ENCODE measurements at regions not wholly inside any gene's neighbourhood (a gene's known extent, or its start where the extent isn't known, plus 50 kb on each side); places are given as distances from the start of the nearest gene placed in this dataset.

DNA sequence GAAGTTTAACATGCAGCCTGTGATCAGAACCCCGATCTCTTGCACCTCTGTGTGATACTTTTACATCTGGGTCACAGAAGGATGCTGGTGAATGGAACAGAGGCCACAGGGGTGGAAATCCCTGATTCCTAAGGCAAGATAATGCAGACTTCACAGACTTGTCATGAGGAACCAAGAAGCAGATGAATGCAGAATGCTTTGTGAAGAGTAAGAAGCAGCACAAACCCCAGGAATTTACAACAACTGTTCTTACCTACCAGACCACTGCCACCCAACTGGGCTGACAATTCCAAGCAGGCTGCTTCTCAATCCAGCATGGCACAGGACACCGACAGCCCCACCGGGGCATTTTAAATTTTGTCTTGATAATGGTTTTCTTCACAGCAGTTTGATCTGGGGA, 113.2 kb upstream of the CD93 start:
- Histone ChIP-seq H3K27ac (ENCODE audit: low read length, poor library complexity, severe bottlenecking) (no peak overlapping the region), H3K79me1 (replicated peaks; ENCODE audit: low read length, poor library complexity, severe bottlenecking) (no peaks in the 10 kb centered on the region), H3K9ac (ENCODE audit: low read length) (no peak overlapping the region), H2BK12ac (ENCODE audit: low read length in 2 of 2) (no peak overlapping the region), H2BK5ac (ENCODE audit: low read depth, low read length, poor library complexity, severe bottlenecking) (no peak overlapping the region), H3K18ac (ENCODE audit: low read depth in 1 of 2, low read length in 2 of 2) (no peak overlapping the region), H3K27me3 (ENCODE audit: control insufficient read depth in 1 of 2, insufficient read depth in 1 of 2, low read length in 2 of 2) (no peaks in the 10 kb centered on the region), H3K4me1 (ENCODE audit: control insufficient read depth, insufficient read depth, low read depth, low read length) (peaks cover 1% of the 10 kb centered on the region), H4K91ac (ENCODE audit: low read length) (no peak overlapping the region), H3K14ac (ENCODE audit: low read length in 2 of 2) (no peak overlapping the region), H3K36me3 (ENCODE audit: control insufficient read depth in 1 of 2, insufficient read depth in 2 of 2, low read depth in 1 of 2, low read length in 2 of 2) (no peaks in the 10 kb centered on the region), H3K4me3 (ENCODE audit: insufficient read depth in 1 of 2, low read depth in 1 of 2, low read length in 2 of 2) (no peak overlapping the region), H2AK5ac (ENCODE audit: low read length, severe bottlenecking) (no peak overlapping the region), H2BK120ac (ENCODE audit: low read depth, low read length) (no peak overlapping the region), H3K4me2 (ENCODE audit: low read length, poor library complexity, severe bottlenecking) (no peak overlapping the region), H4K8ac (ENCODE audit: low read length) (no peak overlapping the region), H2BK15ac (ENCODE audit: low read depth, poor library complexity, severe bottlenecking) (no peak overlapping the region), H2AFZ (ENCODE audit: low read depth, low read length) (no peak overlapping the region), H3K4ac (ENCODE audit: low read depth in 1 of 2, low read length in 2 of 2) (no peak overlapping the region), H3K9me3 (ENCODE audit: control insufficient read depth, low read length) (no peaks in the 10 kb centered on the region), H3K23ac (ENCODE audit: low read length in 2 of 2) (no peak overlapping the region)
- 85% methylated on average over 3 of the region's 3 CpGs for WGBS
- DNase-seq = no peak

GRCh38 chr20:23198815-23199214, 112.7 kb upstream of the CD93 start:
- Histone ChIP-seq H3K9me3 (ENCODE audit: control insufficient read depth, low read length) (no peaks in the 10 kb centered on the region), H3K27ac (ENCODE audit: low read length, poor library complexity, severe bottlenecking) (no peak overlapping the region), H4K91ac (ENCODE audit: low read length) (no peak overlapping the region), H2BK15ac (ENCODE audit: low read depth, poor library complexity, severe bottlenecking) (no peak overlapping the region), H2BK5ac (ENCODE audit: low read depth, low read length, poor library complexity, severe bottlenecking) (no peak overlapping the region), H3K4me3 (ENCODE audit: insufficient read depth in 1 of 2, low read depth in 1 of 2, low read length in 2 of 2) (no peak overlapping the region), H3K36me3 (ENCODE audit: control insufficient read depth in 1 of 2, insufficient read depth in 2 of 2, low read depth in 1 of 2, low read length in 2 of 2) (no peaks in the 10 kb centered on the region), H4K8ac (ENCODE audit: low read length) (no peak overlapping the region), H3K4me2 (ENCODE audit: low read length, poor library complexity, severe bottlenecking) (no peak overlapping the region), H2BK120ac (ENCODE audit: low read depth, low read length) (no peak overlapping the region), H3K4me1 (ENCODE audit: control insufficient read depth, insufficient read depth, low read depth, low read length) (no peaks in the 10 kb centered on the region), H2BK12ac (ENCODE audit: low read length in 2 of 2) (no peak overlapping the region), H3K18ac (ENCODE audit: low read depth in 1 of 2, low read length in 2 of 2) (no peak overlapping the region), H3K23ac (ENCODE audit: low read length in 2 of 2) (no peak overlapping the region), H2AK5ac (ENCODE audit: low read length, severe bottlenecking) (no peak overlapping the region), H3K9ac (ENCODE audit: low read length) (no peak overlapping the region), H3K79me1 (replicated peaks; ENCODE audit: low read length, poor library complexity, severe bottlenecking) (no peaks in the 10 kb centered on the region), H3K14ac (ENCODE audit: low read length in 2 of 2) (no peak overlapping the region), H3K27me3 (ENCODE audit: control insufficient read depth in 1 of 2, insufficient read depth in 1 of 2, low read length in 2 of 2) (no peaks in the 10 kb centered on the region), H3K4ac (ENCODE audit: low read depth in 1 of 2, low read length in 2 of 2) (no peak overlapping the region), H2AFZ (ENCODE audit: low read depth, low read length) (no peak overlapping the region)
- no peak for DNase-seq

GRCh38 chr20:23197836-23198235, 111.7 kb upstream of the CD93 start:
- H4K91ac ChIP-seq (ENCODE audit: low read length) = no peak overlapping the region
- H2BK120ac ChIP-seq (ENCODE audit: low read depth, low read length) = no peak overlapping the region
- no peaks in the 10 kb centered on the region for H3K9me3 ChIP-seq (ENCODE audit: control insufficient read depth, low read length)
- no peak overlapping the region for H3K27ac ChIP-seq (ENCODE audit: low read length, poor library complexity, severe bottlenecking)
- H3K36me3 ChIP-seq (ENCODE audit: control insufficient read depth in 1 of 2, insufficient read depth in 2 of 2, low read depth in 1 of 2, low read length in 2 of 2) = no peaks in the 10 kb centered on the region
- H3K9ac ChIP-seq (ENCODE audit: low read length) = no peak overlapping the region
- no peaks in the 10 kb centered on the region for H3K4me1 ChIP-seq (ENCODE audit: control insufficient read depth, insufficient read depth, low read depth, low read length)
- H3K14ac ChIP-seq (ENCODE audit: low read length in 2 of 2) = no peak overlapping the region
- DNase-seq = peak; percentile 37
- no peaks in the 10 kb centered on the region for H3K79me1 ChIP-seq (replicated peaks; ENCODE audit: low read length, poor library complexity, severe bottlenecking)
- no peak overlapping the region for H2BK15ac ChIP-seq (ENCODE audit: low read depth, poor library complexity, severe bottlenecking)
- no peak overlapping the region for H3K4me3 ChIP-seq (ENCODE audit: insufficient read depth in 1 of 2, low read depth in 1 of 2, low read length in 2 of 2)
- no peak overlapping the region for H4K8ac ChIP-seq (ENCODE audit: low read length)
- H3K4me2 ChIP-seq (ENCODE audit: low read length, poor library complexity, severe bottlenecking) = no peak overlapping the region
- no peak overlapping the region for H2AFZ ChIP-seq (ENCODE audit: low read depth, low read length)
- no peak overlapping the region for H3K18ac ChIP-seq (ENCODE audit: low read depth in 1 of 2, low read length in 2 of 2)
- H2AK5ac ChIP-seq (ENCODE audit: low read length, severe bottlenecking) = no peak overlapping the region
- no peak overlapping the region for H3K4ac ChIP-seq (ENCODE audit: low read depth in 1 of 2, low read length in 2 of 2)
- no peak overlapping the region for H2BK5ac ChIP-seq (ENCODE audit: low read depth, low read length, poor library complexity, severe bottlenecking)
- H2BK12ac ChIP-seq (ENCODE audit: low read length in 2 of 2) = no peak overlapping the region
- H3K23ac ChIP-seq (ENCODE audit: low read length in 2 of 2) = no peak overlapping the region
- H3K27me3 ChIP-seq (ENCODE audit: control insufficient read depth in 1 of 2, insufficient read depth in 1 of 2, low read length in 2 of 2) = no peaks in the 10 kb centered on the region
- WGBS = 77% methylated on average over 4 of the region's 4 CpGs

DNA sequence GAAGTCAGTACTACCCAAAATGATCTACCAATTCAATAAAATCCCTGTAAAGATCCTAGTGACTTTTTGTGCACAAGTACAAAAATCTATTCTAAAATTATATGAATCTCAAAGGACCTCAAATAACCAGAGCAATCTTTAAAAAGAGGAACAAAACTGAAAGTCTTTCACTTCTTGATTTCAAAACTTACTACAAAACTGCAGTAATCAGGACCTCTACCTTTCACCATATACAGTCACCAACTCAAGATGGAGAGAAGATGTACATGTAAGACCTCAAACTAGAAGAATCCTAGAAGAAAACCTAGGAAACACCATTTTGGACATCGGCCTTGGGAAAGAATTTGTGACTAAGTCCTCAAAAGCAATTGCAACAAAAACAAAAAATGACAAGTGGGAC, 109.5 kb upstream of the CD93 start:
- Histone ChIP-seq H3K4ac (ENCODE audit: low read depth in 1 of 2, low read length in 2 of 2) (no peak overlapping the region), H3K9me3 (ENCODE audit: control insufficient read depth, low read length) (no peaks in the 10 kb centered on the region), H4K8ac (ENCODE audit: low read length) (no peak overlapping the region), H2BK15ac (ENCODE audit: low read depth, poor library complexity, severe bottlenecking) (no peak overlapping the region), H3K4me3 (ENCODE audit: insufficient read depth in 1 of 2, low read depth in 1 of 2, low read length in 2 of 2) (no peak overlapping the region), H3K27me3 (ENCODE audit: control insufficient read depth in 1 of 2, insufficient read depth in 1 of 2, low read length in 2 of 2) (no peaks in the 10 kb centered on the region), H3K4me1 (ENCODE audit: control insufficient read depth, insufficient read depth, low read depth, low read length) (no peaks in the 10 kb centered on the region), H3K14ac (ENCODE audit: low read length in 2 of 2) (no peak overlapping the region), H4K91ac (ENCODE audit: low read length) (no peak overlapping the region), H2BK12ac (ENCODE audit: low read length in 2 of 2) (no peak overlapping the region), H2AFZ (ENCODE audit: low read depth, low read length) (no peak overlapping the region), H2BK5ac (ENCODE audit: low read depth, low read length, poor library complexity, severe bottlenecking) (no peak overlapping the region), H3K23ac (ENCODE audit: low read length in 2 of 2) (no peak overlapping the region), H3K79me1 (replicated peaks; ENCODE audit: low read length, poor library complexity, severe bottlenecking) (no peaks in the 10 kb centered on the region), H3K9ac (ENCODE audit: low read length) (no peak overlapping the region), H3K18ac (ENCODE audit: low read depth in 1 of 2, low read length in 2 of 2) (no peak overlapping the region), H2BK120ac (ENCODE audit: low read depth, low read length) (no peak overlapping the region), H2AK5ac (ENCODE audit: low read length, severe bottlenecking) (no peak overlapping the region), H3K4me2 (ENCODE audit: low read length, poor library complexity, severe bottlenecking) (no peak overlapping the region), H3K27ac (ENCODE audit: low read length, poor library complexity, severe bottlenecking) (no peak overlapping the region), H3K36me3 (ENCODE audit: control insufficient read depth in 1 of 2, insufficient read depth in 2 of 2, low read depth in 1 of 2, low read length in 2 of 2) (no peaks in the 10 kb centered on the region)
- WGBS = 100% methylated on average over 1 of the region's 1 CpG
- DNase-seq = no peak
